ENCODE measurements at regions not wholly inside any gene's neighbourhood (a gene's known extent, or its start where the extent isn't known, plus 50 kb on each side); places are given as distances from the start of the nearest gene placed in this dataset.

DNA sequence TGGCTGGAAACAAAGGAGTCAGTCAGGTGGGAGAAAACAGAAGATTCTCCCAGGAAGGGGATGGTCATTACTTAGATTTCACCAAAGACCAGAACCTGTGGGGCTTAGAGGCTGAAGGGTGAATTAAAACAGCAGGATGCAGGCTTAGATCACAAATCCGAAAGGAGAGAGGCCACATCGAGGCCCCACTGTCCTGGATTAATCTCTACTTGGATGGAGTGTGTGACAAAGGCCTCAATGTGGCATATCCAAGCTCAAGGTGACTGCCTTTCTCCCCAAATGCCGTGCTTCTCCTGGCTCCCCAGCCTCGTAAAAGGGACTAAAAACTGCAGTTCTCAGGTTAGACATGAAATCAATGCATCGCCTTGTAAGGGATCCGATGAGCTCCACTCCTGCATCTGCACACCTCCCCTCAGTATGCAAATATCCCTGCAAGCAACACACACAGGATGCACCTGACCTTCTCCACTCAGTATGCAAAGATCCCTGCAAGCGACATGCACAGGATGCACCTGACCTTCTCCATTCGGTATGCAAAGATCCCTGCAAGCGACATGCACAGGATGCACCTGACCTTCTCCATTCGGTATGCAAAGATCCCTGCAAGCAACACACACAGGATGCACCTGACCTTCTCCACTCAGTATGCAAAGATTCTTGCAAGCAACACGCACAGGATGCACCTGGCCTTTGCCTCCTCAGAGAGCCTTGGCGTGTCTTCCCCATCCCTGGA lies 447.4 kb downstream of the BRD1 start:
- DNase-seq, result no peak

GRCh38 chr22:49377306-49377705 lies 450.4 kb downstream of the BRD1 start:
- DNase-seq, result no peak

- no peak for DNase-seq
Observed at GRCh38 chr22:49373801-49374226, 453.9 kb downstream of the BRD1 start.

DNA sequence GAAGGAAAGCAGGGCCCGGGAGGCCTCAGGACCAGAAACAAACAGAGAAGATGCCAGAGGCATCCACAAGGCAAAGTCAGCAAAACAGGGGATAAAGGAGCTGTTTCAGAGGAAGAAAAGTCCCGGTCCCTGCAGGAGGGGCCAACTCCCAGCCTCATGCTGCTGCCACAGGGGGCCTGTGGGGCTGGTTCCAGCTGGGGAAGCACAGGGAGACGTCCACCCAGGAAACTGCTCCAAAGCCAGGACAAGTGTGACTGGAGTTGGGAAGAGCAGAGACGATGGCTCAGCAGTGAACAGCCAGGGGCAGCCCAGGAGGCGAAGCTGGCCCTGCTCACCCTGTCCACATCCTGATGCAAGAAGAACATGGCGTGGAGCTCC lies 454.4 kb downstream of the BRD1 start:
- DNase-seq, result no peak

DNA sequence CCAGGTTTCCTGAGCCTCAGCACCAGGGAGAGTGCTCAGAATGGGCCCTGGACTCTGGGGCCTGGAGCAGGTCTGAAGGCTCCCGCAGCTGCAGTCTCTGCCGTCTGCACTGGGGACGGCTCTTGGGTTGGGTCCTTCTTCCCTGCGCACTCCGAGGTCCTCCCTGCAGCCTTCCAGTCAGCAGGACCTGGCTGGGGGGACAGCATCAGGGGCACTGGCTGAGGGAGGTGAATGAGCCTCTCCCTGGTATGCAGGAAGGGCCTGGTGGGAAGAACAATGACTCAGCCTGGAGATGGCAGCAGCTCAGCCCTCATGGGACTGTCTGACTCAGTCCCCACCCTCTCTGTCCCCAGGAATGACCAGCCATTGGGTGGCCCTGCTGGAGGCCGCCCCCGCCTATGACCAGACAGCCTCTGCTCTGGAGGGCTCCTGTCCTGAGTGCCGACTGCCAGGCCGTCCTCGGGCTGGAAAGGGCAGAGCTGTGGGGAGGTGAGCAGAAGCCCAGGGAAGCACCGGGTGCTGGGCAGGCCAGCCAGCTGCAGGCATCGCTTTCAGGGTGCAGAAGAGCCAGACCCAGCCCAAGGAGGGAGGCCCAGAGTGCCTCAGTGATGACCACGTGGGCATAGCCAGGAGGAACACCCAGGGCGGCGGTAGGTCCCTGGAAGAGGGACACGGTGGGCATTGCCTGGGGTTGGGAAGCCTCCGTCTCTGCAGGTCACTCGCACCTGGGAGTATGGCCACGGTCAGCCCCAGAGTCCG lies 455.0 kb downstream of the BRD1 start:
- no peak for DNase-seq

DNA sequence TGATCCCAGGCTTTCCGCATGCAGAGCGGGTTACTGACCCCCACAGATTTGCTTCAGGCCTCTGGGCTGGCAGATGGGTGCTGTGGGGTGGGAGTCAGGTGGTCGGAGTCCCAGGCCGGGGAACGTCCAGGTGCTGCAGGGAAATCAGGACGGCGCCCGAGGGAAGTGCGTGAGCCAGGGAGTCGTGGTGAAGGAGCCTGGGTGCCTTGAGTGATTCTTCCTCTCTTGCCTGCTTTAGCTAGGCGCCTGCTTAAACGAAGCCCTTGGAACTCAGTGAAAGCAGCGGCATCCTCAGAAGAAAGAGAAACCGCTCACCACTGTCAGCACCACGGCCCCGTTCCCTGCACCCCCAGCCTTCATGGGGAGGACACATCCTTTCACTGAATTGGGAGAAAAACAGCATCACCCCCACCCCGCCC lies 455.6 kb downstream of the BRD1 start:
- DNase-seq, result no peak

GRCh38 chr22:49371325-49372110 lies 456.2 kb downstream of the BRD1 start:
- no peak for DNase-seq

DNA sequence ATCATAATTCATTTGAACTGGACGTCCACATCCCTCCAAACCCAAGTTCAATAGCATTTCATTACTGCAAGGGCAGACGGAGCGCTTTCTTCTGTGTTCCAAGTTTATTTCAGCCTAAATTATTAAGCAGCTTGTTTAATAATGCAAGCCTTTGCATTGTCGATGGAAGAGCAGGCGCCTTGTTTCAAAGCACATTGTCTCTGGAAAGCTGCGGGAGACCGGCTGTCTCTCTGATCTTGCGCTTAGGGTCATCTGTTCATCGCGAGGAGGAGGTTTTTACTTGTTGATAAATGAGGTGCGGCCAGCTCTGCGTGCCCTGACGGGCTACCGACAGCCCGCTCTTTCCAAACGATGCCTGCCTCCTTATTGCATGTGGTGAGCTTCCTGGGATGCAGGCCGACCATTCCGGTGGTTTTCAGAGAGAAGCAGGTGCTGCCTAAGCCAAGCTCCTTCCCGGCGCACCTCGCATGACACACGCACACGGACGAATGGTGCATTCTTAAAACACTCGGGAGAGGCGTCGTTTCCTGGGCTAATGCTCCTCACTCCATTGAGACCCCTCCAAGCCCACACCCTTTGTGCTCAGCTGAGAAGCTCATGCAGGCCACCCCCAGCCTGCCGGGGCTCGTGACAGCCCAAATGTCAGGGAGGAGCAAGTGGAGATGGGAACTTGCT lies 456.9 kb downstream of the BRD1 start:
- DNase-seq, result no peak

- DNase-seq, result no peak
Observed at GRCh38 chr22:49369726-49370626, 457.7 kb downstream of the BRD1 start.

DNA sequence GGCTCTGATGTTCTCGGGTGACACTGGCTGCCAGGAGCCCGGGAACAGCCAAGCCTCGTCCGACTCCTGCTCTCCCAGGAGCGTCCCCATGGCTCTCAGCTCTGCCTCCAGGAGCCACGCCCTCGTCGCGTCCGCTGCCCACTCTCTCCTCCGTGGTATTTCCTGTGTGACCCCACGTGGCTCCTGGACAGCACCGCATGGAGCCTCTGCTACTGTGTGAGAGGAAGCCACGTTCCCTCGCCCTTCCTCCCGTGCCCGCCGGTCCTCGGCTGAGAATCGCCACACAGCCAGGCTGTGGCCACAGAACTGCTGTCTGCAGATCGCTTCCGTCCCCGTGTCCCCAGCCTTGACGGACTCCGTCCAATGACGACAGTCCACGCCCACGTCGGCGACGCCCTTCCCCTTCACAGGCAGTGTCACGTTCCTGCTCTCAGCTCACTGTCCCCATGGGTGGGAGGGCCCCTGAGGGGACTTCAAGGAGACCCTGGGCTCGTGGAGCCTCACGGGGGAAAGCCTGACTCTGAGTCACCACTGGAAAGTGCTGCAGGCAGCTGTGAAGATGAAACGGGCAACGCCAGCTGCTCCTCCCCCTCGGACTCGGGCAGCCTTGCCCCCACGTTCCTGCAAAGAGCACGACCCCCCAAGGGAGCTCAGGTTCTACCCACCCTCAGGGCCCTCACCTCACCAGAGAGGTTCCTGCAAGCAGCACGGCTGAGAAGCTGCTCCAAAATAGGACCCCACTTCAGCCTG lies 458.5 kb downstream of the BRD1 start:
- no peak for DNase-seq

GRCh38 chr22:49368221-49368975 lies 459.3 kb downstream of the BRD1 start:
- DNase-seq, result no peak

DNA sequence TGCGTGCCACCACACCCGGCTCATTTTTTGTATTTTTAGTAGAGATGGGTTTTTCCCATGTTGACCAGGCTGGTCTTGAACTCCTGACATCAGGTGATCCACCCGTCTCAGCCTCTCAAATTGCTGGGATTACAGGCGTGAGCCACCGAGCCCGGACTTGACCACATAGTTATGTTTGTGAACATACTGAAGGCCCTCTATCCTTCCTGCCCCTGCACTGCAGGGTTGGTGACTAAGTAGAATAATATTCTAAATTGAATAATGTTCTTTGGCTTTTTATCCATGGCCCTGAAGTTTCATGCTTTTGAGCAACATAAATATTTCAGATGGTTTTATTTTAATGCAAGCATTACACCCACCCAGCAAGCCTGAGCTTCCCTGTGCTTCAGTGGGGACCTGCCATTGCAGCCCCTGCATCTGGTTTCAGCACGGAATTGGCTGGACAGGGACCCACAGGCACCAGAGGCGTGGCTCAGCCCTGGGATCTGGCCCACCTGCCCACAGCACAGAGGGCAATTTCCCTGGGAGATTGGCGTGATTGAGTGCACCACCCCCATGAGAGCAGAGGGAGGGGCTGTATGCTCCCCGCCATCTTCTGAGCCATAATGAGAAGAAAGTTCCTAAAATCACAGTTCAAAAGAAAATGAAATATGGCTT lies 460.5 kb downstream of the BRD1 start:
- DNase-seq, result no peak

DNA sequence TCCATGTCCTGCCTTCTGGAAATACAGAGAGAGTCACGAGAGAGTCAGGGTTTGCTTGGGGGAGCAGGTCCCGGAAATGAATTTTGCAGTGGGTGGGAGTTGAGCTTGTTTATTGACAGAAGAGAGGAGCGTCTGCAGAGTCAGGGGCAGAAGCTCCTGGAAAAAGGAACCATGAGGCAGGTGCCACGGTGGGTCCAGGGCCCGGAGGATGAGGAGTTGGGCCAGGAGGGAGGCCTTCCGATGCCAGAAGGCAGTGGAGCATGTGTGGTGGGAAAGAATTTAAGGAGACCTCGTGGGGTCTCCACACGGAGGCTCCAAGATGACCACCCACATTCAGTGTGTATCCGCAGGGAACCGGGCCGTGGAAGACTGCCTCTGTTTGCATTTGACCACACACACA lies 461.2 kb downstream of the BRD1 start:
- no peak for DNase-seq

DNA sequence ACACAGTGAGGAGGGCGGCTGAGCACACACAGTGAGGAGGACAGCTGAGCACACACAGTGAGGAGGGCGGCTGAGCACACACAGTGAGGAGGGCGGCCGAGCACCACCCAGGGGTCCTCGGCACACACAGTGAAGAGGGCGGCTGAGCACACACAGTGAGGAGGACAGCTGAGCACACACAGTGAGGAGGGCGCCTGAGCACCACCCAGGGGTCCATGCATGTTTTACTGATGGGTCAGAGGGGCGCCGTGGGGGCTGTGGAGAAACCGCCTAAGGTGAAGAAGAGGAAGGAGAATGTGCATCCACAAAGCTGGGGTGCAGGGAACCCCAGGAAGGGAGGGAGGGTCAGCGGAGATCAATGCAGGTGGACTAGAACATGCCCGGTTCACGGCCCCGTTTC lies 461.8 kb downstream of the BRD1 start:
- DNase-seq, result no peak

DNA sequence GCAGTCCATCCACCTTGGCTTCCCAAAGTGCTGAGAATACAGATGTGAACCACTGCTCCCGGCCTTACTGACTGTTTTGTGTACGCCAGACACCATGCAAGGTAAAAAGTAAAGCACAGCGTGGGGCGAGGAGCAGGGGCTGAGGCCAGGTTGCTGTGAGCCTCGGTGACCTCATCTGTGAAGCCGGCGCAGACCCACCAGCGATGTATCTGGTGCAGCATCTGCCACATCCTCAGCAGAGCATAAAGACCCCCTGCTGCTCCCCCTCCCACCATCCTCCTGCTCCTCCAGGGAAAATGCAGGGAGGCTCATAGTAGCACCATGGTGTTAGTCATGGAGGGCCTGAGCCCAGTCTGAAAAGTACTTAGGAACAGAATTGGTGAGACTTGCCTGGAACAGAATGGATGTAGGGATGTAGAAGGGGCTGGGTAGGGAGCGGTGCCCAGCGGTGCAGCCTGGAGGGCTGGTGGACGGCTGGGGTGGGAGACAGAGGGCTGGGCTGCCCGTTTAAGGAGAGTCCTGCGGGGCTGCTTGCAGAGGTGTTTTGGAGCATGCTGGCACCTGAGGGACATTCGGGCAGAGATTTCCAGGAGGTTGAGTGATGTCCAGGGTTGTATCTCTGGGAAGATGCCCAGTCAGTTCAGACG lies 462.4 kb downstream of the BRD1 start:
- DNase-seq, result no peak

GRCh38 chr22:49364398-49364797 lies 463.3 kb downstream of the BRD1 start:
- no peak for DNase-seq

DNA sequence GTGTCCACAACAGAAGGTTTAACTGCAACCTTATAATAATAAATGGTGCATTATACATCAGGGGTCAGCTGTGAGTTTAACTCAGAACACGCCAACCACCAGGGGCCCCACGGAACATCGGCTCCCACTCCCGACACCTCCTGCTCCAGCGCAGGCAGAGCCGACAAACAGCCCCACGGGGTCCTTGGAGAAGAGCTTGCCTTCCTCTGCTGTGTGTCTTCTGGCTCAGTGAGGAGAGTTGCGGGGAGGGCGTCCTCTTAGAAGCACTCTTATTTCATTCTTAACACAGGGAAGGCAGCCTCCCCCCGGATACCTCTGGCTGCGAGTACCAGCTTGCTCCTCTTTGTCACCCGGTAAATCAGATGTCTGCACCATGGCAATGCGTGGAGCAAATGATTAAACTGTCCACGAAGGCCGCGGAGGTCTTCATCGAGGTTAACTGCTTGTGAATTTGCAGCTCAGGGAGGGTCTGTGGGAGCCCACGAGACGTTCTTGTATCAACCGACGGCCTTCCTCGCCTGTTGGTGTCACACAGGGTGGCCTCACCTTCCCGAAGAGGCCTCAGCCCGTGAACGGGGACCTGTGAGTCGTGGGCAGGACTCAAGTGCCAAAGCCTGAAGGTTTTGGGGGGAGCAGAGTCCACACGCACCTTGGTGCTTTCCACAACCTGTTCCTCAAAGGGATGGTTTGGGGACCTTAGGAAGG lies 464.0 kb downstream of the BRD1 start:
- no peak for DNase-seq

DNA sequence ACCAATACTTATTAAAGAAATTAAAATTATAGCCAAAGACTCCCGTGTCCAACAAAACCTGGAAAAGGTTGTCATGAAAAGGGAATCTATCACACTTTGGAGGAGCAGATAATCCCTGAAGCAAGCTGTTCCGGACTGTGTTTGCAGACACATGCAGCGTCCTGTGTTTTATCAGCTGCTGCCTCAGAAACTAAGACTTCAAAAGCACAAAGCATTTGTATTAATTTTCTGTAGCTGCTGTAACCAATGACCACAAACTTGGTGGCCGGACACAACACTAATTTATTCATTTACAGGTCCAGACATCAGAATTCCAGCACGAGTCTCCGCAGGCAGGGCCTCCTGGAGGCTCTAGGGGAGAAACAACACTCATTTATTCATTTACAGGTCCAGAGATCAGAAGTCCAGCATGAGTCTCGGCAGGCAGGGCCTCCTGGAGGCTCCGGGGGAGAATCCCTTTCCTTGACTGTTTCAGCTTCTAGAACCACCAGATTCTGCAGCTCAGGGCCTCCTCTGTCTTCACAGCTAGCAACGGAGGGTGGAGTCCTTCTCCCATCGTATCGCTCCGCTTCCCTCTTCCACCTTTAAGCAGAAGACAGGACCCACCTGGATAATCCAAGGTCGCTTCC lies 465.3 kb downstream of the BRD1 start:
- no peak for DNase-seq

All from stimulated activated CD4-positive, alpha-beta T cell treated with anti-CD3 and anti-CD28 coated beads, Interleukin-12 subunit alpha, Interleukin-12 subunit beta, amount 100 ng/mL, for 4 hours (primary cell).